ENCODE measurements at regions not wholly inside any gene's neighbourhood (a gene's known extent, or its start where the extent isn't known, plus 50 kb on each side); places are given as distances from the start of the nearest gene placed in this dataset.
"Not testable (repeated sequence)": the region's sequence is repeated elsewhere in the genome, so short reads cannot be mapped to it uniquely, and the experiment has no call there.

DNA sequence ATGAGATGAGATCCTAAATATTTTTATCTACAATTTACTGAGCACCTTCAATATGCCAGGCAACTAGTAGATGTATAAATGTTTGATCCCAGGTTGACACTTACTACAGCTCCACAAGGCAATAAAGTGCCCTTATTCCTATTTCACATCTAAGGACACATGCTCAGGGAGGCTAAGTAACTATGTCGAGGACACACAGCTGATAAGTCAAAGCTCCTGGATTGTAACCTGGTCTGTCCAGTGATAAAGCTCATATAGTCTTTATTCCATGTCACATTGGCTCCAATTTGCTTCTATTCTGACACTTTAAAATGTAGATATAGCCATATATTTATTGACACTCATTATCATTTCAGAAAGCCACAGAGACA, 93.8 kb upstream of the BMAL1 start:
- no peak for DNase-seq

DNA sequence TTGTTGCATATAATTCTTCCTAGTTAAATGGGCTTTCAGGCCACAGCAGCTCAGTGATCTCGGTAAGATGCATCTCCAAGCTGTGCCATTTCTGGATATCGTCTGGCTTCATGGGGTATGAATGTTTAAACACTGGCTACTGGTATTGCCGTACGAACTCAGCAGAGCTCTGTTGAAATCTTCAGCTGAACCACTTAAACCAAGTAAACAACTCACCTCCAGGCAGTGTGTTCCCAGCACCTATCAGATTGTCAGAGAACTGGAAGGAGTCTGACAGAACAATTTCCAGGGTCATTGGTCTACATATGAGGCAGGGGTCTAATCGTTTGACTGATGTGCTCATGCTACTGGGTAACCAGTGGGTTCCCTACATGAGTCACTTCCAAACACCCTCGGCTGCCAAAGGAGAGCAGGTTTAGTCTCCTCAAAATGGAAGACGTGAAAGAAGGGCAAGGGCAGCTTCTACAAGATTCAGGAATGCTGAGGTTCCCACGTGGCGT, 93.2 kb upstream of the BMAL1 start:
- DNase-seq: no peak

DNA sequence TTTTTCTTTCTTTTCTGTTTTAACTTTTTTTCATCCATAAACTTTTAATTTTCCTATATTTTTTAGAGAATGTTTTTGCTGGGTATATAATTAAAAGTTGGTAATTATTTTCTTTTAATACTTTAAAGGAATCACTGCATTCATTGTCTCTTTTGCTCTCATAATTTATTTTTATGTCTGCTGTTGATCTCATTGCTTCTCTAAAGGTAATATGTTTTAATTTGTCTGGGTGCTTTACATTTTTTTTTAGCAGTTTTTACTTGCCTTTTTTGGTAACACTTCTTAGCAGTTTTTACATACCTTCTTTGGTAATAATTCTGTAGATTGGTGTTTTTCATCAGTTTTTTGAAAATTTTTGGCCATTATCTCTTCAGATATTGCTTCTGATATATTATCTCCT, 89.4 kb upstream of the BMAL1 start:
- DNase-seq: no peak

DNA sequence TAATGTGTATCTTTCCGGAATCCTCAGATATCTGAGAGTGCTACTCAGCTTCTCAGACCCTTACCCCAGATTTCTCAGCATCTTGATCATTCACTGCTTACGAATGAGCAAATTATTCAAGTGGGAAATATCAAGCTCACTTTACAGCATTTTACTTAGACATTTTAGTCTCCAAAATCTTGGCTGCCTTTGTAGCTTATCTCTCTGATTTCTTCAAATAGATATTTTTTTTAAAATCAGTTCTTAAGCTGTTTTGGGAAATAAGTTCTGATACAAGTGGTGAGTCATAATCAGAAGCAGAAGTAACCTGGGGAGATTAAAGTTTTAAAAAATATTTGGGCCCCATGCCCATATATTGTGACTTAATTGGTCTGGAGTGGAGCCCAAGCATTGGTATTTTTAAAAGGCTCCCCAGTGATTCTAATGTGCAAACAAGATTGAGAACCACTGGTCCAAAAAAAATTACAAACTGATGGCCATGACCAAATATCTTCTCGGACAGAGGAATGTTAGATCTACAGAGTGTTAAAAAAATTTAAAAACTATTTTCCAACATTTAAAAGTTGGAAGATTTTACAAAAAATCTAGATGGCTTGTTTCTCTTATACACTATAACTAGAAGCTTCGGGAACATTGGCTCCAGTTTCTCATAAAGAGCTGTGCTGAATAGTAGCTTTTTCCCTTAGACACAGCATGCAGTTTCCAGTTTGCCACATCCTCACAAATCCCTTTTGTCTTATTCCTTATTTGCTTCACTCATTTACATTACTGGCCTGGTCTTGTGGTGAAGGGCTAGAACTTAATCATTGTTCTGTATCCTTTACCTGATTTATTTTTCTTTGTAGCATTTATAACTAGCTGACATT, 87.8 kb upstream of the BMAL1 start:
- DNase-seq: no peak

DNA sequence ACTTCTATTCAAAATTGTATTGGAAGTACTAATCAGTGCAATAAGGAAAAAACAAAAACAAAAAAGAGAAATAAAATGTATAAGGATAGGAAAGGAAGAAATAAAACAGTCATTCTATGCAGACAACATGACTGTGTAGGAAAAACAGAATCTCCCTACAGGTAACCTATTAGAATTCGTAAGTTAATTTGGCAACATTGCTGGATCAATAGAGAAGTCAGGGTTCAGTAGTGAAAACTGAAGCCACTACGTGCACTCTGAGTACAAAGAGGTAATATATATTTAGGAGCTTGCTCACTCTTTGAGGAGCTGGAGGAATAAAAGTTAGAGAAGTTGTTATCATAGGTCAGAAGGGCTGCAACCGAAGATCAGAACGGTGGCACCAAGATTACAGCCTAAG, 84.0 kb upstream of the BMAL1 start:
- DNase-seq: no peak

DNA sequence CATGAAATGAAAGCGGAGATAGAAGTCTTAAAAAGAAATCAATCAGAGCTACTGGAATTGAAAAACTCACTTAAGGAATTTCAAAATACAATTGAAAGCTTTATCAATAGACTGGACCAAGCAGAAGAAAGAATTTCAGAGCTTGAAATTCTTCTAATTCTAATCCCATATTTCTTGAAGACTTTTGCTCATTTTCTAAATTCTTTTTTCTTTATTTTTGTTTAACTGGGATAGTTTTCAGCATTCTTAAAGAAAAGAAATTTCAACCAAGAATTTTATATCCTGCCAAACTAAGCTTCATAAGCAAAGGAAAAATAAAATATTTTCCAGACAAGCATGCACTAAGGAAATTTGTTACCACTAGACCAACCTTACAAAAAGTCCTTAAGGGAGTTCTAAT, 80.2 kb upstream of the BMAL1 start:
- not testable (repeated sequence) for DNase-seq

DNA sequence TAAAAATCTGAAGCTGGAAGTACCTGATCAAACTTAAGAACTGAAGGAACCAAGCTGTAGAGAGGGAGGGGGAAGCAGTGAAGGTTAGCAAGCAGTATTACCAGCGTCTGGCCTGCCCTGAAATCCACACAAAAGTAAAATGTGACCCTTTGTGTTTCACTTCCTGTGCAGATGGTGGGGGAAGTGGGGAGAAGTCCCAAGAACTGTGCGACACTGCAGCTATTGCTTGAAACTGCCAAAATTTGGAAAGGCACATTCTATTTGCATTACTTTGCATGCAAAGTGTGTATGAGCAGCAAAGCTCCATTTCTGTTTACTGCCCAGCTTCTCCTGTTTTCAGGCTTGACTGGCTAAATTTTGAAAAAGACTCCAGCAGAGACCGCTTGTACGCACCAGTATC, 72.1 kb upstream of the BMAL1 start:
- no peak for DNase-seq

DNA sequence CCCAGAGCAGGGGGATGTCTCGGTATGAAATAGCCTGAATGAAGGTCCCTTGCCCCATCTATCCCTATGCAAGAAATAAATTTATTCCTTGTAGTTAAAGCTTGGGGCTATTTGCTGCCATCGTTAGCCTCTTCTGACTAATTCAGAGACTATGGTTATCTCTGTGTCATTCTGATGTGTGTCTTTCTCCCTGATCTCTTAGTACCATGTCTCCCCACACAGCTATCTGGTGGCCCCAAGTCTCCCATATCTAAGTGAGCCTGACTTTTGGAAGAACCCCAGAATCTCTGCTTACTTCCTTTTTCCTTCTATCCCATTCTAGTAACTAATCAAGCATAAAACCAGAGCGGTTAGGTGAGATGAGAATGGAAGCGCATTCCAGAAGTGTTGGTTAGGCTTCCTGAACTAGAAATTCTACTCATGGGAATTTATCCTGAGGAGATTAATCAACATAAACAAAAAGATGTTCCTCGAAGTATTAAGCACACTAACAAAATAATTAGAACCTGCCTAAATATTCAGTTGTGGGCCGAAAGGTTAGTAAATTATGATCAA, 71.4 kb upstream of the BMAL1 start:
- no peak for DNase-seq

DNA sequence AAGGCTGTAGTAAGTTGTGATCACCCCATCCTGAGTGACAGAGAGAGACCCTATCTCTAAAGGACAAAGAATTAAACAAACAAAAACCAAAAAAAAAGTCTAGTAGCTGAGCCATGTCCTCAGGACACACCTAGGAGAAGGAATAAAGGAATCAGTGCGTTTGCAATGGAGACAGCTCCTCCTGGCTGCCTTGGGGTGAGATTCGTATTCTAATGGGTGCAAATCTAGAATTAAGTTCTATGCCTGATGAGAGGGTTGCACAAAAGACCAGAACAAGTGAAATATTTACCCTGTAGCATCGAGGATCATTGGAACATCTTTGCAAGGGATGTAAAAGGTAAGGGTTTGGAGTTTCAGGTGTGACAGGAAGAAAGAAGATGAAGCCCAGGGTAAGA, 70.3 kb upstream of the BMAL1 start:
- DNase-seq: no peak

DNA sequence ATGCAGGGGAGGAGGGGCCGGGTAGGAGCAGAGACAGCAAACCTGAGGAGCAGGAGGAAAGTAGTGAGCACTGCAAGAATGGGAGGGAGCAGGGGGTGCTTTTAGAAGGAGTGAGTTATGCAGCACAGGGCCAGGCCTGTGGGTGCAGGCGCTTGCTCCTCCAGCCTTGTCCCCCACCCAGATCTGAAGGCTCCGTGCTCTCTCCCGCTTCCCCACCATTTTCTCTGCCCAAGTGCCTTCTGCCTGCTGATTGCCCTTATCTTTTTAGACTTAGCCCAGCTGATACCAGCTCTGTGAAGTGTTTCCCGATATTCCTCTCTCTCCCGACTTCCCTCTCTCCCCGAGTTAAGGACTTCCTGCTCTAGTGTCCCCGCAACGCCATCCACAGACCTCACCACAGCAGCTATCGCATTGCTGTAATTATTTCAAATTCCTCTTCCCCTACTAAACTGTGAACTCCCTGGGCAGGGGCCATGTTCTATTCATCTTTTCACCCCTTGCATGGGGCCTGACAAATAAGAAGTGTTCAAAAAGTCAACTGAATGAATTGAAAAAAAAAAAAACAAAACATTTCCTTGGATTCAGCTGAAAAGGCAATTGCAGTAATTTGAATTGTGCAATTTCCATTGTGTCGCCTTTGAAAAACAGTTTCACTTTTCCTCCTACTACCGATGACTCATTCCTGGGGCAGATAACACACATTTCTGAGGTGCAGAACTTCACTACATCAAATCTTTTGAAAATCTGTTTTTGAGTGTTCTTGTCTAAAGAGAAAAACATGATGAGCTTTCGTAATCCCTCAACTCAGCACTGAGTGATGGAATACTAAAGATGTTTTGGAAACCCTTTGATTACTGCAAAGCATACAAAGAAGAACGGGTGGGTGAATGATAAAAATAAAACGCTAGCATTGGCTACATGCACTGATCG, 69.7 kb upstream of the BMAL1 start:
- peak; percentile 73 for DNase-seq

DNA sequence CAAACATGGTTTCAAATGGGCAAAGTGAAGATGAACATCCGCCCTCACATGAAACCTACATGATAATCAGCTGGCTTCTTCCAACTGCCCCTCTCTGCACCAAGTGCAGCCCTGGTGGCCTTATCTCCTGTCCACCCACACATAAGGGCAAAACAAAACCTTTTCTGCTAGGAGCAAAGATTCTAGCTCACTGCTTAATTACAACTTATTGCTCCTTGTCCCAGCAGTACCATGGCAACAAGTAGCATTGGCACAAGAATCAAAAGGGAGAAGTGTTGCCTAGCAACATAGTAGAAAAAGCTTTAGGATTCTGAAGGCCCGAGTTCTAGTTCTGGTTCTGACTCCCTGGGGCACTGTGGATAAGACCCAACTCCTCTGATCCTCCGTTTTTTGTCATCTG, 68.7 kb upstream of the BMAL1 start:
- DNase-seq: peak; percentile 12

DNA sequence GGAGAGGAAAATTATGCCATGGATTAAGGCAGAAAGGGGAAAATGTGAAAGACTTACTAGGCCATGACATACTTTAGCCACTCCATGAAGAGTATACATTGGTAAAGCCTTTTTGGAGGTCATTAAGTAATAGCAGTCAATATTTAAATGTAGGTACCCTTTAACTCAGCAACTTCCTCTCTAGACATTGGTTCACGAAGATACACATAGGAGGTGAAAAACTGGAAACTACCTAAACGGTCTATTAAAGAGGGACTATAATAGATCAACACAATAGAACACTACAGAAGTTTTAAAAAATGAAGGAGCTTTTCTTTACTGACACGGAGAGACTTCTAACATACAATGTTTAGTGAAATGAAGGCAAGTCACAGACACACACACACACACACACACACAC, 68.2 kb upstream of the BMAL1 start:
- DNase-seq: no peak

DNA sequence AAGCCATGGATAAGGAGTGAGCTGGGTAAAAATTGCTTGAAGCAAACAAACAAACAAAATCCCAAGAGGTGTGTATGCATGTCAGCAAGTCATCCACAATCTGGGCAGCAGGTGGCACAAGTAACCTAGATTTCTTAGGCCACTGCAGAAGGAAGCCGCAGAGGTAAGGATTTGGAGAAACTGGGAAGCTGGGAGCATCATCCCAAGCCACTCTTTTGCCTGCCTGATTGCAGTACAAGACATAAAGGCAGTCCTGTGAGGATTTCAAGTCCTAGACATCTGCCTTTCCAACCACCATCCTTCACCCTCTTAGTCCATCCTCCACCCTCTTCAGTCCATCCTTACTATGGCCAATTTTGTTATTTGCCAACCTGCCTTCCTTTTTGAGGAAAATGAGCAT, 67.2 kb upstream of the BMAL1 start:
- DNase-seq: peak; percentile 83

DNA sequence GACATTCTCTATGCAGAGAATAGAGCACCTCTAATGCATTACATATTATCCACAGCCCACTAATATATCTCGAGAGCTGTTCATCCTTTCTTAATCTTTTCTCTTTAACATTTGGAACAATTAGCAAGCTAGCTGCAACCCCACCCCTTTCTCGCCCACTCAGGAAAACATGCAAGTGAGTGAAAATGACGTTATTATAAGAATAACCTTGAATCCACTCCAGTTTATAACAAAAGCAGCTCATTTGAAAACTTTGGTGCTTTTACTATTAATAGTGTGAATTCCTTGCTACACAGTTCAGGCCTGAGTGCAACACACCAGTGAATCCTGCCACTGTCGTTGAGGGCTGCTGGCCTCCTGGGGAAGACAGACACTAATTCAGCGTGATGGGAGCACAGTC, 63.3 kb upstream of the BMAL1 start:
- no peak for DNase-seq

DNA sequence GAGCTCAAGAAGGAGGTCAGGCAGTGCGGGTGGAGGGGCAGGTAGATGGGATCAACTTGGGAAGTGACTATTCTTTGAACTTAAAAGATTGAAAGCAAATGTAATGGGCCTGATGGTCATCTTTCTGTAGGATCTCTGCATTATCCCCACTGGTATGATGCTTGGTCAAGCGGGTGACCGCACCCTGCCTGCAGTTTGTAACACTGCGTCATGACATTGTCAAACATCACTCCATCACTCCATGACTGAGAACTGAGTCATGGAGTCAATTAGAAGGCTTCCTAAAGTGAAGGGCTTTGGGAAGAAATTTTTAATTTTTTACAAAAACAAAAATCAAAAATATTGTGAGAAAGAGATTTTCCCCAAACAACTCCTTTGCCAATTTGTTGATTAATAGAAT, 62.4 kb upstream of the BMAL1 start:
- no peak for DNase-seq

DNA sequence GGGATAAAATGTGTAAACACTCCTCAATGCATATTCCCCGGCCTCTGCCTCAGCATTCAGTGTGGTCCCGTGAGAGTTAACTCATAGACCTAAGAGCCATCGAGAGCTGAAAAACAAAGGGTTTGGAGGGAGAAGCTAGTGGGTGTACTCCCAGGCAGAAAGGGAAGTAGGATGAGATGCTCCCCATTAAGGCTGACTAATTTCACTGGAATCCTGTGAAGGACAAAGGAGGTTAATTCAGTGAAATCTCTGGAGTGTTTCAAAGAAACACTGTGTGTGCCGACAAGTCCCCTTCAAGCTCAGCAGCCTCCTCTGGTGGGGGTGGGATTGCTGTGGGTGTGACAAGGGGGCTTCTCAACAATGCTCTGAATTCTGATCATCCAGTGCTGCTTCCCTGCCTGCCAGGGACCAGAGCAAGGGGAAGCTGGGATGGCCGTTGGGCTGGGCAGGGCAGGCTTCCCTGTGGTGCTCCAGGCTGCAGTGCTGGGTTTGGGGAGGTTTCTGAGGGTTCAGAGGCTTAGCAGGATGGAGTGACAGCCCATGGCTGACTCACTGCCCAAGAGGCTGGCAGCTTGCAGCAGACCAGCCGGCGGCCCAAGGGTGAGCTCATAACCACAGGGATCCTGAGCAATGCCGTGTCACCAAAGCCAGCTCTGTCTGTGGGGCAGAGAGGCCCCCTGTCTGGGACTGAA, 61.4 kb upstream of the BMAL1 start:
- no peak for DNase-seq

DNA sequence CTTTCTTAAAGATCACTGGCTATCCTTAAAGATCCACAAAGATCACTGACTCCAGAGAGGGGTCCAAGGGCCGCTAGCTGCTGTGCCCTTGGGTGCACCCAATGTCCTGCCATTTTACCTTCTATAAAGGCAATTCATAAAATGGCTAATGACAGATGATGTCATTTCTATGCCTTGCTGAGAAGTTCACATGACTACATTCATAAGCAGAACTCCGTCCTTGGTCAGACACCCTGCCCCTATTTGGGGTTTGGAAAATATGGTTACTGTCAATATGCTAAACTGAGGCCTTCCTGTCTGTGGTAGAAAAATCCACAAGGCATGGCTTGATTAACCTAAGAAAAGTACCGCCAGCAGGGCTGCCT, 60.9 kb upstream of the BMAL1 start:
- DNase-seq: no peak

DNA sequence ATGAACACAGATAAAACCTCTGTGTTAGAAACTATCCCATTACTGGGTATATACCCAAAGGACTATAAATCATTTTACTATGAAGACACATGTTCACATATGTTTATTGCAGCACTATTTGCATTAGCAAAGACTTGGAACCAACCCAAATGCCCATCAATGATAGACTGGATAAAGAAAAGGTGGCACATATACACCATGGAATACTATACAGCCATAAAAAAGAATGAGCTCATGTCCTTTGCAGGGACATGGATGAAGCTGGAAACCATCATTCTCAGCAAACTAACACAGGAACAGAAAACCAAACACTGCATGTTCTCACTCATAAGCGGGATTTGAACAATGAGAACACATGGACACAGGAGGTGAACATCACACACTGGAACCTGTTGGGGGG, 58.9 kb upstream of the BMAL1 start:
- DNase-seq: not testable (repeated sequence)

DNA sequence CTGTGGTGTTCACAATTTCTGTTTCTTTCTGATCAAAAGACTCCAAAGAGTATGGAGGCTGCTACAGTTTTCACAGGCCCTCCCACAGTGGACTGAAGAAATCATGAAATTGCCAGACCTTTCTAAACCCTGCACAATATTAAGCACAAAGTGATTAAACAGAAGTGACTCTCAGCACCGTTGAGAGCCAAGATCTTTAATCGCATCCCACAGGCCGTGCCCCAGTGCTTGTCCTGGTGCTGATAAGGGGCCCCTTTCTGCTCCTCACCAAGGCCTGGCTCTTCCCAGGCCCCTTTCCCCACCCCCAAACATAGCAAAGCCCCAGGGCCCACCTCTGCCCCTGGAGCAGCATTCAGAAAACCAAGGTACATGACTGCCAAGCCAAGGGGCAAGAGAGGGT, 57.4 kb upstream of the BMAL1 start:
- DNase-seq: no peak

DNA sequence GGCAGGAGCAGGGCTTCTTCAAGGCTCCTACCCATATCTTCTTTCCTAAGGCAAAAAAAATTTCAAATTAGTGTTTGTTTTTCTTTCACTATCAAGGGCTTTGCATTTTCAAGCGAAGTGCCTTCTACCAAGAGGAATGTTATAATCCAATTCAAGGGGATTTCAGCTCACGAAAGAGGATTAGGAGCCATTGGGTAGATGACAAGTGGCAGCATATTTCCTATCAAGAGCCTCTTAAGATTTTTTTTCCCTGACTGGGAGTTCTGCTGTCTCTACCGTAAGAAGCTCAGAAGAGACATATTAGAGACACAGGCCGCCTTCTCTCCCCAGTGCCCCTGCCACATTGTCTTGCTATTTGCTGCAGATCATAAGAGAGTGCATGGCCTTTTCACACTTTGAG, 55.9 kb upstream of the BMAL1 start:
- DNase-seq: no peak

DNA sequence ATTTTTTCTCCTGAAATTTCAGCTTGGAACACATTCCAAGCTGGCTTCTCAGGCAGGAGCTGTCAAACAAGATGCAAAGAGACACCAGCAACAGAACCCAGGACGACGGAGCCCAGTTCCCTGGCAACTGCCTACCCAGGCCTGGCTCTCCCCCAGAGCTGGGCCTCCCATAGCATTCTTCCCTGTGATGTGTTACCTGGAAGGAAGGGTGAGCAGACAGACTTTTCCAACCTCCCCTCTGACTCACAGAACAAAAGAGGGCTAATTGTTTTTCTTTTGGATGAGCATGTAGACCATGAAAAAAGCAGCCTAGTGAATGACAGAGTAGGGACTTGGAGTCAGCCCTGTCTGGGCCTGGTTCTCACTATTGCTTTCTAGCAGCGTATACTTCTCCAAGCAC, 55.3 kb upstream of the BMAL1 start:
- DNase-seq: no peak

DNA sequence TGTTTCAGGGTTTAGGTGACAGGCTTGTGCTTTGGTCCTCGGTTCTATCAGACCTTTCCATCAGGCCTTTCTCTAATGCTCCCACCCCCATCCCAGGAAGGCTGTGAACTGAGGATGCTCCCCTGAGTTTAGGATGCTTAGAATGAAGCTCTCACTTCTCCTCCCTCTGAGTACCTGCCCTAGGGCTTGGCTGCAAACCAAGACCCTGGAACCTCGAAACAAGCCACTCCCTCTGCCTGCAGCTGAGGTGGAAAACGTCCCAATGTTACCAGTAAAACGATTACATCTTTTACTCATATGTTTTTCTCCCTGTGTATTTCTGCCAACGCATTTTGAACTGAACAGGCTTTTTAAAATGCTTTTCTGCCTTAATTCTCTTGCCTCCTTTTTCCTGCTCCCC, 54.5 kb upstream of the BMAL1 start:
- DNase-seq: no peak

DNA sequence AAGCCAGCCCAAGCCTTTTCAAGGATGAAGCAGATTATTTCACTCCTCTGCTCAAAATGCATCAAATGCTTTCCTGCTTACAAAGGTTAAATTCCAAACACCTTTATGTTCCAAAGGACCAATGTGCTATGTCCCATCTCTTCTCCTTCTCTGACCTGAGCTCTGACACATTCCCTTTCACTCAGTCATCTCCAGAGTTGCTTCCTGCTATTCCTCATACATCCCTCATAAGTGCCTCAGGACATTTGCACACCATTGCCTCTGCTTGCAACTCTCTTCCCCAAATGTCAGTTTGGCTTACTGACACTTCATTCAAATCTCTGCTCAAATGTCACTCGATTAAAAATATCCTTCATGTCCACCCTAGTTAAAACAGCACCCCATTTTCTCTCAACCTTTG, 53.3 kb upstream of the BMAL1 start:
- no peak for DNase-seq

All from NCI-H2227 treated with DMSO at 0.1 percent for 48 hours (cell line).